ENCODE measurements at regions not wholly inside any gene's neighbourhood (a gene's known extent, or its start where the extent isn't known, plus 50 kb on each side); places are given as distances from the start of the nearest gene placed in this dataset.
"Not testable (repeated sequence)": the region's sequence is repeated elsewhere in the genome, so short reads cannot be mapped to it uniquely, and the experiment has no call there.

- intact Hi-C loops (cut with micrococcal nuclease), result no loop called here
- no peaks in the 10 kb centered on the region for H3K9me3 Mint-ChIP-seq
- peaks cover 6% of the 10 kb centered on the region for H3K4me1 Mint-ChIP-seq (ENCODE audit: low read depth)
- H3K27me3 Mint-ChIP-seq (ENCODE audit: low read depth), result peaks cover 19% of the 10 kb centered on the region
- H3K27ac Mint-ChIP-seq, result no peak overlapping the region
- DNase-seq (ENCODE audit: low spot score), result no peak
- no peak overlapping the region for H3K4me3 Mint-ChIP-seq (ENCODE audit: low read depth)
- H3K36me3 Mint-ChIP-seq (ENCODE audit: low read depth), result no peaks in the 10 kb centered on the region
Measured at GRCh38 chr3:31095255-31095654, 200.8 kb upstream of the GADL1 start.

GRCh38 chr3:31096661-31097395 lies 202.4 kb upstream of the GADL1 start:
- Mint-ChIP-seq H3K27ac (no peak overlapping the region), H3K4me1 (ENCODE audit: low read depth) (peaks cover 9% of the 10 kb centered on the region), H3K9me3 (peaks cover 4% of the 10 kb centered on the region), H3K36me3 (ENCODE audit: low read depth) (peaks cover 4% of the 10 kb centered on the region), H3K27me3 (ENCODE audit: low read depth) (peaks cover 20% of the 10 kb centered on the region), H3K4me3 (ENCODE audit: low read depth) (no peak overlapping the region)
- DNase-seq (ENCODE audit: low spot score), result no peak
- intact Hi-C loops (cut with micrococcal nuclease), result no loop called here

DNA sequence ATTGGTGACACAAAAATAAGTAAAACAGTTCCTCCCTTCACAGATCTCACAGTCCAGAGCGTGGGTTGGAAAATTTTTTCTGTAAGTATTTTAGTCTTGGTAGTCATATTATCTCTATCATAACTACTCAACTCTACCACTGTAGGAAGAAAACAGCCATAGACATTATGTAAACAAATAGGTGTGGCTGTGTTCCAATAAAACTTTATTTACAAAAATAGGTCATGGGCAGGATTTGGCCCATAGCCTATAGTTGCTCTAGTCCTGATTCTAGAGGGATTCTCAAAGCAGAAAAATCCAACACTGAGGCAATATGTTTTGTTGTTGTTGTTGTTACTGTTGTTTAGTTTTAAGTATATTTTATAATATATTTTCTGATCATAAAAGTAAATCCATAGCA lies 206.1 kb upstream of the GADL1 start:
- intact Hi-C loops (cut with micrococcal nuclease), result loop anchor here (5.0 to 10.0 kb wide), 2 partner anchors 657 to 756 kb away; no protein-coding TSS in a partner anchor
- H3K9me3 Mint-ChIP-seq, result peaks cover 16% of the 10 kb centered on the region

DNA sequence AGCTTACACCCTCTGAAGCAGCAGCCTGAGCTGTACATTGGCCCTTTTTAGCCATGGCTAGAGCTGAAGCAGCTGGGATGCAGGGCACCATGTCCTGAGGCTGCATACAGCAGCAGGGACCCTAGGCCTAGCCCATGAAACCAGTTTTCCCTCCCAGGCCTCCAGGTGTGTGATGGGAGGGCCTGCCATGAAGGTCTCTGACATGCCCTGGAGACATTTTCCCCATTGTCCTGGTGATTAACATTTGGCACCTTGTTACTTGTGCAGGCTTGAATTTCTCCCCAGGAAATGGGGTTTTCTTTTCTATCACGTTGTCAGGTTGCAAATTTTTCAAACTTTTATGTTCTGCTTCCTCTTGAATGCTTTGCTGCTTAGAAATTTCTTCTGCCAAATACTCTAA lies 206.8 kb upstream of the GADL1 start:
- intact Hi-C loops (cut with micrococcal nuclease), result loop anchor here (5.0 to 10.0 kb wide), 2 partner anchors 656 to 756 kb away; no protein-coding TSS in a partner anchor
- Mint-ChIP-seq H3K4me1 (ENCODE audit: low read depth) (peaks cover 38% of the 10 kb centered on the region), H3K9me3 (peaks cover 16% of the 10 kb centered on the region), H3K27me3 (ENCODE audit: low read depth) (peaks cover 11% of the 10 kb centered on the region)
- not testable (repeated sequence) for H3K4me3 Mint-ChIP-seq (ENCODE audit: low read depth); DNase-seq (ENCODE audit: low spot score); H3K36me3 Mint-ChIP-seq (ENCODE audit: low read depth); H3K27ac Mint-ChIP-seq

More for the DNA sequence above, 206.1 kb upstream of the GADL1 start:
- no peak overlapping the region for H3K27ac Mint-ChIP-seq
- no peak for DNase-seq (ENCODE audit: low spot score)
- H3K27me3 Mint-ChIP-seq (ENCODE audit: low read depth), result peaks cover 13% of the 10 kb centered on the region
- H3K4me3 Mint-ChIP-seq (ENCODE audit: low read depth), result no peak overlapping the region
- H3K4me1 Mint-ChIP-seq (ENCODE audit: low read depth), result peaks cover 30% of the 10 kb centered on the region
- peaks cover 6% of the 10 kb centered on the region for H3K36me3 Mint-ChIP-seq (ENCODE audit: low read depth)

DNA sequence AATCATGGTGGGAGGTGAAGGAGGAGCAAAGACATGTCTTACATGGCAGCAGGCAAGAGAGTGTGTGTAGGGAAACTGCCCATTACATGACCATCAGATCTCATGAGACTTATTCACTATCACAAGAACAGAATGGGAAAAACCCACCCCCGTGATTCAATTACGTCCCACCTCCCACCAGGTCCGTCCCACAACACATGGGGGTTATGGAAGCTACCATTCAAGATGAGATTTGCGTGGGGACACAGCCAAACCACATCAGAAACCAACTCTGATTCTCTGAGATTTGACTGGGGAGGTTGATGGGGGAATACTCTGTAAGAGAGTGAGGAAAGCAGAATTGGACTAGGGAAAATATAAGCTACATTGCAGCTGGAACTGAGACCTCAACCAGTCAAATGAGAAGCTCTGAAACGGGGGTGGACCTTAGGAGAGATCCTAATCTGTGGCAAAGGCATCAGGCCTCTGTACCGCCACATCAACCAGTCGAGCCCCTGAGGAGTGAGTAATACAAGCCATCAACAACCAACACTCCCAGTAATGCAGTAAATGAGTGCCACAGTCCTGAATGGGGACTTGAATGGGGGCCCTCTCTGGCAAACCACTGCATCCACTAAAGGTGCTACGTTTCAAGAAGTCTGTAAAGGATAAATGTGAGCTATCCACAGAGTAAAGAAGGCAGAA lies 207.9 kb upstream of the GADL1 start:
- peak overlapping the region; percentile 77 for H3K27ac Mint-ChIP-seq
- DNase-seq (ENCODE audit: low spot score), result no peak

DNA sequence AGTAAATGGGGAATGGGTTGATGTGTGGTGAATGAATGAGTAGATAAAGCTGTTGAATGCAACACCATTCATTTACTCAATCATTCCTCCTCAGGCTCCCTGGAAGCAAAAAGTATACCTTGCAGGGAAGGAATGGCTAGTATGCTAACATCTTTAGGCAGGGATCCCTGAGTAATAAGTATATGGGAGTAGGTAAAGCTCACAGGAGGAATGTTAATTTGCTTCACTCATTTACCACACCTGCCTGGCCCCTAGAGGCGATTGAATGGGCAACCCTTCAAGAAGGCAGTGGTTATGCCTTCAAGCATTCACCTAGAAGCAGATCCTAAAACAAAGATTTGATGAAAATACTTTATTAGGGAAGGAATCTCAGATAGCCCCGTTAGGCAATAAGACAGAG lies 208.7 kb upstream of the GADL1 start:
- Mint-ChIP-seq H3K4me3 (ENCODE audit: low read depth) (no peak overlapping the region), H3K27me3 (ENCODE audit: low read depth) (peaks cover 9% of the 10 kb centered on the region), H3K9me3 (peaks cover 16% of the 10 kb centered on the region), H3K27ac (no peak overlapping the region), H3K4me1 (ENCODE audit: low read depth) (peaks cover 42% of the 10 kb centered on the region), H3K36me3 (ENCODE audit: low read depth) (peaks cover 6% of the 10 kb centered on the region)
- intact Hi-C loops (cut with micrococcal nuclease), result loop anchor here (2.0 to 10.0 kb wide), 3 partner anchors 370 to 758 kb away; no protein-coding TSS in a partner anchor
- no peak for DNase-seq (ENCODE audit: low spot score)

More for the DNA sequence above, 207.9 kb upstream of the GADL1 start:
- intact Hi-C loops (cut with micrococcal nuclease), result loop anchor here (1.0 to 10.0 kb wide), 5 partner anchors 86 to 758 kb away; no protein-coding TSS in a partner anchor
- Mint-ChIP-seq H3K27me3 (ENCODE audit: low read depth) (peaks cover 9% of the 10 kb centered on the region), H3K9me3 (peaks cover 16% of the 10 kb centered on the region), H3K36me3 (ENCODE audit: low read depth) (peaks cover 6% of the 10 kb centered on the region), H3K4me1 (ENCODE audit: low read depth) (peaks cover 41% of the 10 kb centered on the region), H3K4me3 (ENCODE audit: low read depth) (no peak overlapping the region)

DNA sequence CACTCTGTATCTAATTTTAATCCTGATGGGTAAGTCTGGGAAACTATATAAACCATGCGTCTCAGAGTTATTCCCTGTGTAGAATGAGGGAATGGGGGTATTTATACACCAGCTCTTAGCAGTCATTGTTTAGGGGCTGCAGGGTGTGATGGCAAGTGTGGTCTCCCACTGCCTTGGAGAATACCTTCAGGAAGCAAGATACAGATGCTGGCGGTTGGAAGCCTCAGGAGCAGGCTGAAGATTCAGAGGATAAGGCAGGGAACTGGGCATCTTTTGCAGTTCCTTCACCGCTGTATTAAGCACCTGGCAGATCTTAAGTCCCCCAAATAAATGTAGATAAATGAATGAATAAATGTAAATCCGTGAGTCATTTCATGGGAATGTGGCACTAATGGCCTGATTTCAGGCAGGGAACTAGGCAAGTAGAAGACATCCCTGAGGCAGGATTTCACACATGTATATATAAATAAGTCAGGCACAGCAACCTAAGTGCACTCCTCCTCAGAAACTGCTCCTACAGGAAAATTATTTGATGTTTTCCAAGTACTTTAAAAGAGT lies 209.2 kb upstream of the GADL1 start:
- Mint-ChIP-seq H3K4me1 (ENCODE audit: low read depth) (peaks cover 42% of the 10 kb centered on the region), H3K27me3 (ENCODE audit: low read depth) (peaks cover 7% of the 10 kb centered on the region), H3K9me3 (peaks cover 19% of the 10 kb centered on the region), H3K36me3 (ENCODE audit: low read depth) (peaks cover 6% of the 10 kb centered on the region), H3K27ac (no peak overlapping the region), H3K4me3 (ENCODE audit: low read depth) (no peak overlapping the region)
- intact Hi-C loops (cut with micrococcal nuclease), result loop anchor here (2.0 to 10.0 kb wide), 3 partner anchors 369 to 759 kb away; no protein-coding TSS in a partner anchor
- DNase-seq (ENCODE audit: low spot score), result no peak

- no peak for DNase-seq (ENCODE audit: low spot score)
- Mint-ChIP-seq H3K27me3 (ENCODE audit: low read depth) (peaks cover 5% of the 10 kb centered on the region), H3K9me3 (peaks cover 25% of the 10 kb centered on the region), H3K4me3 (ENCODE audit: low read depth) (no peak overlapping the region), H3K36me3 (ENCODE audit: low read depth) (peaks cover 6% of the 10 kb centered on the region), H3K4me1 (ENCODE audit: low read depth) (peaks cover 42% of the 10 kb centered on the region), H3K27ac (no peak overlapping the region)
- intact Hi-C loops (cut with micrococcal nuclease), result loop anchor here (1.0 to 10.0 kb wide), 4 partner anchors 28 to 760 kb away; no protein-coding TSS in a partner anchor
Measured at GRCh38 chr3:31105011-31105410, 210.6 kb upstream of the GADL1 start.

DNA sequence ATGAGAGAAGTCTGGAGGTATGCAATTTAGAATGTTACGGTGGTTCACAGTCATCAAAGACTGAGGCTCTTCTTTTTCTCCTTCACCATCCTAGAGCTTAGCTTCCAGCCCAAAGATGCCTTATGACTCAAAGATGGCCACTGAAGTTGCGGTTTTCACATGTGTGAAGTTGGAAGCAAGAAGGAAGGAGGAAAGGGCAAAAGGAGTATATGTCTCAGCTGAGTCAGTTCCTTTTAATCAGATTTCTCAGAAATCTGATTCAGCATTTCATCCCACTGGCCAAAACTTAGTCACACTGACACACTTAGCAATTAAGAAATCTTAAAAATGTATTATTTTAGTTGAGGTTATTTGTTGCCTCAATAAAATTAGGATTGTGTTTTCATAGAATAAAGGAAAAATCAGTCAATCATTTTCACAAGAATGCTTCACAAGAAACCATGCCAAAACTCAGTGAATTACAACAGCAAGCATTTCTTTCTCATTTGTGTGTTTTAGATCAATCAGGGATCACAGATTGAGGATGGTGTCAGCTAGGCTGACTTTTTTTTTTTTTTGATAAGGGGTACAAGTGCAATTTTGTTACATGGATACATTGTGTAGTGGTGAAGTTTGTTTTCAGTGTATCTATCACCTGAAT lies 211.1 kb upstream of the GADL1 start:
- H3K4me1 Mint-ChIP-seq (ENCODE audit: low read depth), result peaks cover 42% of the 10 kb centered on the region
- H3K4me3 Mint-ChIP-seq (ENCODE audit: low read depth), result no peak overlapping the region
- H3K27ac Mint-ChIP-seq, result no peak overlapping the region

GRCh38 chr3:31106204-31106603 lies 211.7 kb upstream of the GADL1 start:
- Mint-ChIP-seq H3K27me3 (ENCODE audit: low read depth) (peaks cover 3% of the 10 kb centered on the region), H3K4me3 (ENCODE audit: low read depth) (no peak overlapping the region), H3K9me3 (peaks cover 25% of the 10 kb centered on the region), H3K36me3 (ENCODE audit: low read depth) (peaks cover 6% of the 10 kb centered on the region), H3K4me1 (ENCODE audit: low read depth) (peaks cover 42% of the 10 kb centered on the region), H3K27ac (peak overlapping the region; percentile 6)
- intact Hi-C loops (cut with micrococcal nuclease), result loop anchor here (5.0 to 10.0 kb wide), 3 partner anchors 111 to 761 kb away; no protein-coding TSS in a partner anchor
- DNase-seq (ENCODE audit: low spot score), result no peak

More for the DNA sequence above, 211.1 kb upstream of the GADL1 start:
- Mint-ChIP-seq H3K9me3 (peaks cover 25% of the 10 kb centered on the region), H3K27me3 (ENCODE audit: low read depth) (peaks cover 5% of the 10 kb centered on the region), H3K36me3 (ENCODE audit: low read depth) (peaks cover 6% of the 10 kb centered on the region)
- no peak for DNase-seq (ENCODE audit: low spot score)
- intact Hi-C loops (cut with micrococcal nuclease), result loop anchor here (1.0 to 10.0 kb wide), 4 partner anchors 28 to 761 kb away; no protein-coding TSS in a partner anchor

GRCh38 chr3:31106912-31107311 lies 212.5 kb upstream of the GADL1 start:
- peaks cover under 1% of the 10 kb centered on the region for H3K36me3 Mint-ChIP-seq (ENCODE audit: low read depth)
- H3K9me3 Mint-ChIP-seq, result peaks cover 20% of the 10 kb centered on the region
- H3K27me3 Mint-ChIP-seq (ENCODE audit: low read depth), result peaks cover 5% of the 10 kb centered on the region
- H3K27ac Mint-ChIP-seq, result no peak overlapping the region
- DNase-seq (ENCODE audit: low spot score), result no peak
- no peak overlapping the region for H3K4me3 Mint-ChIP-seq (ENCODE audit: low read depth)
- intact Hi-C loops (cut with micrococcal nuclease), result loop anchor here (5.0 to 10.0 kb wide), 3 partner anchors 110 to 762 kb away; no protein-coding TSS in a partner anchor
- H3K4me1 Mint-ChIP-seq (ENCODE audit: low read depth), result peaks cover 38% of the 10 kb centered on the region

GRCh38 chr3:31114929-31115283 lies 220.4 kb upstream of the GADL1 start:
- H3K4me3 Mint-ChIP-seq (ENCODE audit: low read depth), result no peak overlapping the region
- no peak for DNase-seq (ENCODE audit: low spot score)
- no peaks in the 10 kb centered on the region for H3K36me3 Mint-ChIP-seq (ENCODE audit: low read depth)
- H3K4me1 Mint-ChIP-seq (ENCODE audit: low read depth), result peaks cover 2% of the 10 kb centered on the region
- H3K27me3 Mint-ChIP-seq (ENCODE audit: low read depth), result peaks cover 6% of the 10 kb centered on the region
- peaks cover 7% of the 10 kb centered on the region for H3K9me3 Mint-ChIP-seq
- intact Hi-C loops (cut with micrococcal nuclease), result no loop called here
- H3K27ac Mint-ChIP-seq, result no peak overlapping the region

Data from activated T-helper 2 cell treated with anti-CD3 and anti-CD28 coated beads, Interferon-gamma antibody, Interleukin-2, Interleukin-4, amounts not matched to agents 10 μg/mL and 5 μg/mL and 100 μg/mL, durations not matched to agents 14 hours and 24 hours and 36 hours (primary cell).